Small intestine (tissue), 7 donors: ENCODE measurements at regions not wholly inside any gene's neighbourhood (a gene's known extent, or its start where the extent isn't known, plus 50 kb on each side); places are given as distances from the start of the nearest gene placed in this dataset.
"Not testable (repeated sequence)": the region's sequence is repeated elsewhere in the genome, so short reads cannot be mapped to it uniquely, and the experiment has no call there.

ENCODE experiments used
- DNase-seq, 2 donors: peaks; one replicate each; pipeline versions ENCODE4 v3.0.0 to v3.0.0-alpha.2; 2013
- FAIRE-seq: peaks from 2 replicates; lab custom pipeline; 2012; peaks lifted over from hg19 to GRCh38; lab: Jason Lieb, UNC
- H3K27ac ChIP-seq, 3 donors: one replicate each; pipeline ENCODE4 v1.5.1; 2013; ENCODE audit warnings: low read length in 2 of 3, mild to moderate bottlenecking in 2 of 3, control low read depth in 1 of 3, inconsistent platforms in 1 of 3, low read depth in 1 of 3, moderate library complexity in 1 of 3
- H3K27me3 ChIP-seq, 3 donors: one replicate each; pipeline ENCODE4 v1.6.1; 2013; ENCODE audit warnings: low read length in 3 of 3, inconsistent platforms in 1 of 3; ENCODE audit not compliant: control insufficient read depth in 3 of 3, insufficient read depth in 3 of 3
- H3K36me3 ChIP-seq, 3 donors: one replicate each; pipeline ENCODE4 v1.6.1; 2013; ENCODE audit warnings: low read length in 3 of 3, inconsistent platforms in 1 of 3, low read depth in 1 of 3, mild to moderate bottlenecking in 1 of 3, moderate library complexity in 1 of 3; ENCODE audit not compliant: control insufficient read depth in 3 of 3, insufficient read depth in 2 of 3
- H3K4me1 ChIP-seq, 3 donors: one replicate each; pipeline ENCODE4 v1.6.1; 2013; ENCODE audit warnings: low read length in 2 of 3, inconsistent platforms in 1 of 3, low read depth in 1 of 3, mild to moderate bottlenecking in 1 of 3, moderate library complexity in 1 of 3; ENCODE audit not compliant: control insufficient read depth in 3 of 3, insufficient read depth in 2 of 3
- H3K4me3 ChIP-seq, 3 donors: one replicate each; pipeline ENCODE4 v1.5.1; 2013; ENCODE audit warnings: low read length in 3 of 3, control low read depth in 1 of 3, inconsistent platforms in 1 of 3, low read depth in 1 of 3, mild to moderate bottlenecking in 1 of 3, moderate library complexity in 1 of 3
- H3K9me3 ChIP-seq, 2 donors: one replicate each; pipeline ENCODE4 v1.6.1; 2013; ENCODE audit warnings: low read depth in 1 of 2, low read length in 1 of 2; ENCODE audit not compliant: control insufficient read depth in 2 of 2, insufficient read depth in 1 of 2
- WGBS, 3 donors: extraction: QIAGEN DNeasy Blood & Tissue Kit; methylation state at CpG; one replicate each; pipeline ENCODE4 v1.1.7; 2013; 5-methylcytosine and 5-hydroxymethylcytosine counted together
- donor health status: healthy with polysubstance abuse.
- donor health status: control.
- donor health status: control.
- donor health status: Bipolar disorder and iron deficiency.
- donor health status: healthy.

- no peak for FAIRE-seq
- WGBS, 3 donors = 92 to 99% (median 98%) methylated on average over 2 of the region's 2 CpGs
These were observed 162.3 kb downstream of the CTH start for GRCh38 chr1:70573317-70573843.

GRCh38 chr1:70581661-70582060 lies 170.6 kb downstream of the CTH start:
- no peaks in the 10 kb centered on the region for H3K4me1 ChIP-seq
- no peak overlapping the region for H3K27ac ChIP-seq
- H3K4me3 ChIP-seq = no peak overlapping the region
- H3K9me3 ChIP-seq = no peaks in the 10 kb centered on the region
- H3K36me3 ChIP-seq = no peaks in the 10 kb centered on the region
- H3K27me3 ChIP-seq = no peaks in the 10 kb centered on the region
- DNase-seq (no peak), FAIRE-seq (no peak)

More at GRCh38 chr1:70573317-70573843, 162.3 kb downstream of the CTH start:
- Histone ChIP-seq H3K4me3 (no peak overlapping the region), H3K27ac (no peak overlapping the region), H3K27me3 (no peaks in the 10 kb centered on the region), H3K4me1 (no peaks in the 10 kb centered on the region), H3K36me3 (no peaks in the 10 kb centered on the region), H3K9me3 (no peaks in the 10 kb centered on the region)
- no peak for DNase-seq

DNA sequence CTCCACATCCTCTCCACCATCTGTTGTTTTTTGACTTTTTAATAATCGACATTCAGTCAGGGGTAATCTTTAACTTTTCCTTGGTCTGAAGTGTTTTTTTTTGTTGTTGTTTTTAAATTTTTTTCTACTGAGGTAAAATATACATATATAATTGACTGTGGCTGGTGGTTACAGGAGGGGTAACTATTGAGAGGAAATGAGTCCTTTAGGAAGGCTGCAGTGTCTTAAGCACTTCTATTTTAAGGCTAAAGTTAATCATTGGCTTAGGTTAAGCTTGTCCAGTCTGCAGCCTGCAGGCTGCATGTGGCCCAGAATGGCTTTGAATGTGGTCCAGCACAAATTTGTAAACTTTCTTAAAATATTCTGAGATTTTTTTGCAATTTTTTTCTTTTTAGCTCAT lies 172.5 kb downstream of the CTH start:
- no peak for DNase-seq
- Histone ChIP-seq H3K9me3 (no peaks in the 10 kb centered on the region), H3K27me3 (no peaks in the 10 kb centered on the region), H3K36me3 (no peaks in the 10 kb centered on the region), H3K4me1 (no peaks in the 10 kb centered on the region), H3K4me3 (no peak overlapping the region), H3K27ac (no peak overlapping the region)
- FAIRE-seq = no peak
- 79 to 85% (median 83%) methylated on average over 1 of the region's 1 CpG for WGBS, 3 donors

DNA sequence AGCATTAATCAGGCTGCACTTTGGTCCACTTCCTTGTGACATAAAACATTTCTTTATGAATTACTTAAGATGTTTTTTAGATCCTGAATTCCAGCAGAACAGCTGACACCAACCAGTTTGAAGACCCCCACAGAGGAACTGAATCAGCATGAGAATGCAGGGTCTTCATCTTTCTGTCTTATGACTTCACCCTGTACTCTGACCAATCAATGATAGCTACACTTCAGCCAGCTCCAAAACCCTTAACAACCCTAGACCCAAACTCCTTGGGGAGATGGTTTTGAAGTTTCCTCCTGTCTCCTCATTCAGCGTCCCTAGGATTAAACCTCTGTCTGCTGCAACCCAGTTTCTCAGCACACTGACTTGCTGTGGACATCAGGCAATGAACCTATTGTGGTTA lies 175.0 kb downstream of the CTH start:
- no peak for FAIRE-seq
- Histone ChIP-seq H3K36me3 (no peaks in the 10 kb centered on the region), H3K4me3 (no peak overlapping the region), H3K27ac (no peak overlapping the region), H3K9me3 (no peaks in the 10 kb centered on the region), H3K27me3 (no peaks in the 10 kb centered on the region), H3K4me1 (no peaks in the 10 kb centered on the region)
- WGBS, 3 donors = 57 to 68% (median 62%) methylated on average over 1 of the region's 1 CpG
- DNase-seq = no peak

DNA sequence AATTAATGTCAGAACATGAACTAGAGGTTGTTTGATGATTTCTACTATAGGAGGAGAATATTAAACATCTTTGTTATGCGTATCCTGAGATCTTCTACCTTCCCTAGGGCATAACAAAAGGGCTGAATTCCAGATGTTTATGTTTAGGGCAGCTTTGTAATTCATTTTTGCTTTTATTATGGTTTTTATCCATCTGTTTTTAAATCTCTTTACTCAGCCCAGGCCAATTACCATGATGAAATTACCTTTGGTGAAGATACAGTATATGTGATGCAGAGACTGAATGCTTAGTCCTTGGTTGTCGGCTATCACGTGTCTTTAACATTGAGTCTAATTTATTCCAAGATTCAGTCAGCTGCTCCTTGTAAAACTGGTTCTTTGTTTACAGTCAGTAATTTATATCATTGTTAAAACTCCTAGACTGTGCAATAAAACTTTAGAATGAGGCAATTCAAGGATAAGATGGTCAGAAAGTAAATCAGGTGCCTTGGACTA lies 176.9 kb downstream of the CTH start:
- no peak for FAIRE-seq
- 41 to 70% (median 54%) methylated on average over 3 of the region's 3 CpGs for WGBS, 3 donors

DNA sequence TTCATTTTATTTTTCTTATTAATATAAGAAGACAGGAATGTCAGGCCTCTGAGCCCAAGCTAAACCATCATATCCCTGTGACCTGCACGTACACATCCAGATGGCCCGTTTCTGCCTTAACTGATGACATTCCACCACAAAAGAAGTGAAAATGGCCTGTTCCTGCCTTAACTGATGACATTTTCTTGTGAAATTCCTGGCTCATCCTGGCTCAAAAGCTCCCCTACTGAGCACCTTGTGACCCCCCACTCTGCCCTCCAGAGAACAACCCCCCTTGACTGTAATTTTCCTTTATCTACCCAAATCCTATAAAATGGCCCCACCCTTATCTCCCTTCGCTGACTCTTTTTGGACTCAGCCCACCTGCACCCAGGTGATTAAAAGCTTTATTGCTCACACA lies 182.5 kb downstream of the CTH start:
- DNase-seq, FAIRE-seq, H3K27me3 ChIP-seq, H3K4me3 ChIP-seq, H3K27ac ChIP-seq, H3K9me3 ChIP-seq, H3K36me3 ChIP-seq, H3K4me1 ChIP-seq: not testable (repeated sequence)
- WGBS, 3 donors = 53 to 66% (median 62%) methylated on average over 3 of the region's 3 CpGs

More for the DNA sequence above, 176.9 kb downstream of the CTH start:
- H3K27me3 ChIP-seq = no peaks in the 10 kb centered on the region
- no peak for DNase-seq
- H3K27ac ChIP-seq = no peak overlapping the region
- H3K4me3 ChIP-seq = no peak overlapping the region
- H3K9me3 ChIP-seq = no peaks in the 10 kb centered on the region
- H3K4me1 ChIP-seq = no peaks in the 10 kb centered on the region
- no peaks in the 10 kb centered on the region for H3K36me3 ChIP-seq

GRCh38 chr1:70608815-70609214 lies 197.7 kb downstream of the CTH start:
- 64 to 85% (median 70%) methylated on average over 2 of the region's 2 CpGs for WGBS, 3 donors
- no peak for FAIRE-seq
- H3K27me3 ChIP-seq = no peaks in the 10 kb centered on the region

GRCh38 chr1:70610164-70610563 lies 199.1 kb downstream of the CTH start:
- not testable (repeated sequence) for H3K27ac ChIP-seq, FAIRE-seq, H3K4me3 ChIP-seq, H3K36me3 ChIP-seq, DNase-seq, H3K27me3 ChIP-seq, H3K9me3 ChIP-seq, H3K4me1 ChIP-seq
- WGBS, 3 donors = 72 to 75% (median 73%) methylated on average over 3 of the region's 3 CpGs

More at GRCh38 chr1:70608815-70609214, 197.7 kb downstream of the CTH start:
- Histone ChIP-seq H3K4me1 (no peaks in the 10 kb centered on the region), H3K27ac (no peak overlapping the region), H3K4me3 (no peak overlapping the region), H3K36me3 (no peaks in the 10 kb centered on the region), H3K9me3 (no peaks in the 10 kb centered on the region)
- no peak for DNase-seq

DNA sequence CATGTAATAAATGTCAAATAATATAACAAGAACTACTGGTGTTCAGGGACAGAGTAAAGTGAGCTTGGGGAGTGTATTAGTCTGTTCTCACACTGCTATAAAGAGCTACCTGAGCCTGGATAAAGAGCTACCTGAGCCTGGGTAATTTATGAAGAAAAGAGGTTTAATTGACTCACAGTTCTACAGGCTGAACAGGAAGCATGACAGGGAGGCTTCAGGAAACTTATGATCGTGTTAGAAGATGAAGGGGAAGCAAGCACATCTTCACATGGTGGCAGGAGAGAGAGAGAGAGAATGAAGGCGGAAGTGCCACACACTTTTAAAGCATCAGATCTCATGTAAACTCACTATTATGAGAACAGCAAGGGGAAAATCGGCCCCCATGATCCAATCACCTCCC lies 205.9 kb downstream of the CTH start:
- Histone ChIP-seq H3K27ac (no peak overlapping the region), H3K4me1 (no peaks in the 10 kb centered on the region), H3K27me3 (no peaks in the 10 kb centered on the region), H3K36me3 (no peaks in the 10 kb centered on the region), H3K4me3 (no peak overlapping the region), H3K9me3 (no peaks in the 10 kb centered on the region)
- no peak for FAIRE-seq
- WGBS, 3 donors = 39 to 70% (median 45%) methylated on average over 3 of the region's 3 CpGs
- DNase-seq = no peak
